Endodermal cell (in vitro differentiated cells): ENCODE measurements at regions not wholly inside any gene's neighbourhood (a gene's known extent, or its start where the extent isn't known, plus 50 kb on each side); places are given as distances from the start of the nearest gene placed in this dataset.
A peak's percentile ranks its signal among the peaks of the same experiment; 100 is the strongest.

Experiments used
- DNase-seq: peaks from one replicate; pipeline ENCODE4 v3.0.0-alpha.2; 2017
- H3K27ac ChIP-seq: 2 replicates; pipeline ENCODE4 v1.5.1; 2013; ENCODE audit warnings: mild to moderate bottlenecking, low read depth, low read length, moderate library complexity
- H3K27me3 ChIP-seq: 2 replicates; pipeline ENCODE4 v1.6.1; 2013; ENCODE audit warnings: mild to moderate bottlenecking, low read length, moderate library complexity; ENCODE audit not compliant: insufficient read depth, control insufficient read depth, poor library complexity, severe bottlenecking
- H3K36me3 ChIP-seq: 2 replicates; pipeline ENCODE4 v1.7.0; 2013; ENCODE audit warnings: mild to moderate bottlenecking, low read length, moderate library complexity; ENCODE audit not compliant: control insufficient read depth, insufficient read depth
- H3K4me1 ChIP-seq: one replicate; pipeline ENCODE4 v1.7.0; 2013; ENCODE audit warnings: low read length; ENCODE audit not compliant: control insufficient read depth, insufficient read depth
- H3K4me3 ChIP-seq: 2 replicates; pipeline ENCODE4 v1.5.1; 2013; ENCODE audit warnings: mild to moderate bottlenecking, low read length, moderate library complexity
- H3K9ac ChIP-seq: 2 replicates; pipeline ENCODE4 v1.6.1; 2013; ENCODE audit warnings: mild to moderate bottlenecking, low read length, moderate library complexity; ENCODE audit not compliant: poor library complexity, severe bottlenecking; ENCODE audit errors: extremely low read depth
- H3K9me3 ChIP-seq: 2 replicates; pipeline ENCODE4 v1.6.1; 2013; ENCODE audit warnings: mild to moderate bottlenecking, low read length, moderate library complexity; ENCODE audit not compliant: control insufficient read depth
- H3K27ac Mint-ChIP-seq: 2 replicates; pipeline ENCODE4 v1.8.0; 2020; ENCODE audit warnings: mixed read lengths
- H3K27me3 Mint-ChIP-seq: 2 replicates; pipeline ENCODE4 v1.8.0; 2021; ENCODE audit warnings: mild to moderate bottlenecking, mixed read lengths; ENCODE audit not compliant: insufficient read depth
- H3K36me3 Mint-ChIP-seq: 2 replicates; pipeline ENCODE4 v1.8.0; 2020; ENCODE audit warnings: low read depth, mixed read lengths
- H3K4me1 Mint-ChIP-seq: 2 replicates; pipeline ENCODE4 v1.8.0; 2020; ENCODE audit warnings: mixed read lengths
- H3K4me3 Mint-ChIP-seq: 2 replicates; pipeline ENCODE4 v1.8.0; 2020; ENCODE audit warnings: mild to moderate bottlenecking, moderate library complexity, mixed read lengths
- H3K9me3 Mint-ChIP-seq: 2 replicates; pipeline ENCODE4 v1.8.0; 2020; ENCODE audit warnings: mild to moderate bottlenecking, mixed read lengths
- WGBS, 2 experiments: methylation state at CpG; one replicate each; pipeline versions ENCODE4 v1.1.5 to v1.1.7; 2013; ENCODE audit warnings: missing lambda C conversion rate in 2 of 2, mixed read lengths in 1 of 2; ENCODE audit not compliant: insufficient coverage in 1 of 2, insufficient read length in 1 of 2; 5-methylcytosine and 5-hydroxymethylcytosine counted together
- TF ChIP-seq, protein P1 (sequence below): fragments of 200-600 bp; sonication (generic); conservative IDR thresholded peaks from 2 replicates; pipeline ENCODE4 v1.5.0; 2021; ENCODE audit warnings: antibody characterized with exemption, mild to moderate bottlenecking

DNA sequence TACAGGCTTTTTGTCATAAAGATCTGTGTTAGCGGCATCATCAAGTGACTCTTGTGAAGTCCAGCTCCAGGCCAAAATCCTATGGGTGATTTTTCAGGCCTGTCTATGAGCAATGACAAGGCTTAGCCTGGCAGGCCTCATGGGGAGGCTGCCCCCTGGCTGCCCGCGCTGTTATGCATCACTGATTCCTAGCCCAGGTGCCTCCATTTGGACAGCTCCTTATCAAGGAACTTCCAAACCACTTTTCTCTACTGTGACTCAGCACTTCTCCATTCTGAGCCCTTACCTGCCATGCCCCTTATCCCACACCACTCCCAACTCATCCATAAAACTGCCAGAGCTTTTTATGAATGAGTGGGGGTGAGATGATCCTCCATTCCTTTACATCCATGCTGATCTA, 91.5 kb upstream of the C3orf80 start:
- no peaks in the 10 kb centered on the region for H3K27me3 ChIP-seq
- Mint-ChIP-seq H3K36me3 (no peaks in the 10 kb centered on the region), H3K27ac (peak overlapping the region; percentile 65), H3K9me3 (no peaks in the 10 kb centered on the region), H3K27me3 (no peaks in the 10 kb centered on the region), H3K4me1 (peaks cover 6% of the 10 kb centered on the region), H3K4me3 (no peak overlapping the region)
- no peak overlapping the region for H3K27ac ChIP-seq
- H3K9me3 ChIP-seq = no peaks in the 10 kb centered on the region
- peak; percentile 77 for DNase-seq
- no peaks in the 10 kb centered on the region for H3K4me1 ChIP-seq
- H3K36me3 ChIP-seq = no peaks in the 10 kb centered on the region
- TF ChIP-seq, protein P1, sequence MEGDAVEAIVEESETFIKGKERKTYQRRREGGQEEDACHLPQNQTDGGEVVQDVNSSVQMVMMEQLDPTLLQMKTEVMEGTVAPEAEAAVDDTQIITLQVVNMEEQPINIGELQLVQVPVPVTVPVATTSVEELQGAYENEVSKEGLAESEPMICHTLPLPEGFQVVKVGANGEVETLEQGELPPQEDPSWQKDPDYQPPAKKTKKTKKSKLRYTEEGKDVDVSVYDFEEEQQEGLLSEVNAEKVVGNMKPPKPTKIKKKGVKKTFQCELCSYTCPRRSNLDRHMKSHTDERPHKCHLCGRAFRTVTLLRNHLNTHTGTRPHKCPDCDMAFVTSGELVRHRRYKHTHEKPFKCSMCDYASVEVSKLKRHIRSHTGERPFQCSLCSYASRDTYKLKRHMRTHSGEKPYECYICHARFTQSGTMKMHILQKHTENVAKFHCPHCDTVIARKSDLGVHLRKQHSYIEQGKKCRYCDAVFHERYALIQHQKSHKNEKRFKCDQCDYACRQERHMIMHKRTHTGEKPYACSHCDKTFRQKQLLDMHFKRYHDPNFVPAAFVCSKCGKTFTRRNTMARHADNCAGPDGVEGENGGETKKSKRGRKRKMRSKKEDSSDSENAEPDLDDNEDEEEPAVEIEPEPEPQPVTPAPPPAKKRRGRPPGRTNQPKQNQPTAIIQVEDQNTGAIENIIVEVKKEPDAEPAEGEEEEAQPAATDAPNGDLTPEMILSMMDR = peak; percentile 71
- H3K9ac ChIP-seq = no peak overlapping the region
- no peak overlapping the region for H3K4me3 ChIP-seq
- 82 to 83% methylated on average over 3 of the region's 3 CpGs for WGBS, 2 experiments

DNA sequence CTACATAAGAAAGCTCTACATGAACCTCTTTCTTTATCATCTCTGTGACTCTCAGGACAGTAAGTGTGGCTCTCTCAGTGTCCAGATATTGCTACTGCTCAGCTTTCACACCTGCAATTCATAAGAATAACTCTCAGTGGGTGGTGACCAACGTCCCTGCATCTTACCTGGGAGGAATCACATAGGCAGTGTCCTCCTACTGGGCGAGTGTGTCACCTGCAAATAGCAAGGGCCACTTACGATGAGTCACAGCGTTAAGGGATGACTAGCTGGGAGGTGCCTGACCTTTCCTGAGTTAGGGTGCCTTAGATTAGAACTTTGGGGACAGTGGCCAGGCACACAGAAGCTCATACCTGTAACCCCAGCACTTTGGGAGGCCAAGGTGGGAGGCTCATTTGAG, 90.8 kb upstream of the C3orf80 start:
- Histone ChIP-seq H3K27ac (no peak overlapping the region), H3K36me3 (no peaks in the 10 kb centered on the region), H3K4me3 (no peak overlapping the region), H3K4me1 (no peaks in the 10 kb centered on the region), H3K9ac (no peak overlapping the region), H3K27me3 (no peaks in the 10 kb centered on the region), H3K9me3 (no peaks in the 10 kb centered on the region)
- TF ChIP-seq, protein P1 = peak; percentile 36
- H3K27me3 Mint-ChIP-seq = no peaks in the 10 kb centered on the region
- peak; percentile 68 for DNase-seq
- peaks cover 6% of the 10 kb centered on the region for H3K4me1 Mint-ChIP-seq
- H3K4me3 Mint-ChIP-seq = no peak overlapping the region
- 79 to 84% methylated on average over 4 of the region's 4 CpGs for WGBS, 2 experiments
- no peaks in the 10 kb centered on the region for H3K36me3 Mint-ChIP-seq
- peak overlapping the region; percentile 65 for H3K27ac Mint-ChIP-seq
- no peaks in the 10 kb centered on the region for H3K9me3 Mint-ChIP-seq

DNA sequence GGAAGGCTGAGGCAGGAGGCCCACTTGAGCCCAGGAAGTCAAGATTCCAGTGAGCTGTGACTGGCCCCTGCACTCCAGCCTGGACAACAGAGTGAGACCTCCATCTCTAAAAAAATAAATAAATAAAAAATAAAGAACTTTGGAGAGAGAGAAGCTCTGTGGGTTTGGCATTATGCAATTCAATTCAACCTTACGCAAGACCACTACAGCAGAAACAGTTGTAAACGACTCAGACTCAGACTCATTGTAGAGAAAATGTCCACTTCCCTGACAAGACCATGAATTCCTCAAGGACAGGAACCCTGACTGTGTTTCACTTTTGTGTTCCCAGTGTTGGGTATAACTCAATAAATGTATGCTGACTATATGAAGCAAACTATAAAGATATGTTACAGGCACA, 90.3 kb upstream of the C3orf80 start:
- no peak for DNase-seq
- H3K4me1 ChIP-seq = no peaks in the 10 kb centered on the region
- no peak overlapping the region for H3K4me3 Mint-ChIP-seq
- 94 to 100% methylated on average over 2 of the region's 2 CpGs for WGBS, 2 experiments
- no peaks in the 10 kb centered on the region for H3K27me3 ChIP-seq
- peaks cover 6% of the 10 kb centered on the region for H3K4me1 Mint-ChIP-seq
- H3K27ac ChIP-seq = no peak overlapping the region
- H3K27me3 Mint-ChIP-seq = no peaks in the 10 kb centered on the region
- no peaks in the 10 kb centered on the region for H3K9me3 Mint-ChIP-seq
- H3K9me3 ChIP-seq = no peaks in the 10 kb centered on the region
- H3K9ac ChIP-seq = no peak overlapping the region
- no peak overlapping the region for H3K4me3 ChIP-seq
- TF ChIP-seq, protein P1 = no peak
- H3K36me3 Mint-ChIP-seq = no peaks in the 10 kb centered on the region
- no peak overlapping the region for H3K27ac Mint-ChIP-seq
- no peaks in the 10 kb centered on the region for H3K36me3 ChIP-seq
